ENCODE measurements at regions not wholly inside any gene's neighbourhood (a gene's known extent, or its start where the extent isn't known, plus 50 kb on each side); places are given as distances from the start of the nearest gene placed in this dataset.

DNA sequence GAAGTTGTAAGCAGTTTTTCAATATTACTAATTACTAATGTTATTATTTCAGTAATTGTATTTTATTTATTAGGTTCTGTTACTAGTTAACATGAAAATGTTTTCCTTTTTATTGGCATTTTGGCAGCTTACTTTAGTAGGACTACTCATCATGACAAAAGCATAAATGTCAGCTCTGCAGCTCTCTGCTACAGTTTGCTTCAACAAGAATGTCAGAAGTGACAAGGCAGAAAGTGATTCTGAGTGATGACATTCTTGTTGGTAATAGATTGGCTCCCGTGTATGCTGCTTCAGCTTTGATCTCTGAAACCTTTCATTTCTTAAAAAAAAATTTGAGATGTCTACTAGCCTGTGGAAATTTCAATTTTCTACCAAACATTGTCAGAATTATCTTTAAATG lies 1193.9 kb downstream of the FSTL5 start:
- TF ChIP-seq, protein P1, sequence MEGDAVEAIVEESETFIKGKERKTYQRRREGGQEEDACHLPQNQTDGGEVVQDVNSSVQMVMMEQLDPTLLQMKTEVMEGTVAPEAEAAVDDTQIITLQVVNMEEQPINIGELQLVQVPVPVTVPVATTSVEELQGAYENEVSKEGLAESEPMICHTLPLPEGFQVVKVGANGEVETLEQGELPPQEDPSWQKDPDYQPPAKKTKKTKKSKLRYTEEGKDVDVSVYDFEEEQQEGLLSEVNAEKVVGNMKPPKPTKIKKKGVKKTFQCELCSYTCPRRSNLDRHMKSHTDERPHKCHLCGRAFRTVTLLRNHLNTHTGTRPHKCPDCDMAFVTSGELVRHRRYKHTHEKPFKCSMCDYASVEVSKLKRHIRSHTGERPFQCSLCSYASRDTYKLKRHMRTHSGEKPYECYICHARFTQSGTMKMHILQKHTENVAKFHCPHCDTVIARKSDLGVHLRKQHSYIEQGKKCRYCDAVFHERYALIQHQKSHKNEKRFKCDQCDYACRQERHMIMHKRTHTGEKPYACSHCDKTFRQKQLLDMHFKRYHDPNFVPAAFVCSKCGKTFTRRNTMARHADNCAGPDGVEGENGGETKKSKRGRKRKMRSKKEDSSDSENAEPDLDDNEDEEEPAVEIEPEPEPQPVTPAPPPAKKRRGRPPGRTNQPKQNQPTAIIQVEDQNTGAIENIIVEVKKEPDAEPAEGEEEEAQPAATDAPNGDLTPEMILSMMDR (IDR thresholded peaks at IDR 0.05; ENCODE audit: low read depth, low read length), result no peak
- TF ChIP-seq EZH2phosphoT487 (IDR thresholded peaks at IDR 0.05; ENCODE audit: low read depth), result no peak

All from OCI-LY3 (cell line).